ENCODE measurements at regions not wholly inside any gene's neighbourhood (a gene's known extent, or its start where the extent isn't known, plus 50 kb on each side); places are given as distances from the start of the nearest gene placed in this dataset.
"Not testable (repeated sequence)": the region's sequence is repeated elsewhere in the genome, so short reads cannot be mapped to it uniquely, and the experiment has no call there.

- no peak for DNase-seq (ENCODE audit: low read depth, low spot score)
Observed at GRCh38 chr2:17136877-17137276, 381.4 kb downstream of the RAD51AP2 start.

- no peak for DNase-seq (ENCODE audit: low read depth, low spot score)
Observed at GRCh38 chr2:17136231-17136630, 382.0 kb downstream of the RAD51AP2 start.

- no peak for DNase-seq (ENCODE audit: low read depth, low spot score)
Observed at GRCh38 chr2:17135619-17136018, 382.6 kb downstream of the RAD51AP2 start.

- no peak for DNase-seq (ENCODE audit: low read depth, low spot score)
Observed at GRCh38 chr2:17133052-17133671, 385.1 kb downstream of the RAD51AP2 start.

GRCh38 chr2:17130627-17131026 is 387.6 kb downstream of the RAD51AP2 start:
- DNase-seq (ENCODE audit: low read depth, low spot score) = not testable (repeated sequence)

- no peak for DNase-seq (ENCODE audit: low read depth, low spot score)
Observed at GRCh38 chr2:17125989-17126620, 392.1 kb downstream of the RAD51AP2 start.

GRCh38 chr2:17124575-17125318 is 393.5 kb downstream of the RAD51AP2 start:
- DNase-seq (ENCODE audit: low read depth, low spot score) = no peak

- DNase-seq (ENCODE audit: low read depth, low spot score) = no peak
Observed at GRCh38 chr2:17122887-17123501, 395.2 kb downstream of the RAD51AP2 start.

- no peak for DNase-seq (ENCODE audit: low read depth, low spot score)
Observed at GRCh38 chr2:17115466-17115865, 402.8 kb downstream of the RAD51AP2 start.

GRCh38 chr2:17115042-17115441 is 403.2 kb downstream of the RAD51AP2 start:
- no peak for DNase-seq (ENCODE audit: low read depth, low spot score)

- DNase-seq (ENCODE audit: low read depth, low spot score) = no peak
Observed at GRCh38 chr2:17107871-17108270, 410.4 kb downstream of the RAD51AP2 start.

GRCh38 chr2:17107151-17107550 is 411.1 kb downstream of the RAD51AP2 start:
- DNase-seq (ENCODE audit: low read depth, low spot score) = no peak

GRCh38 chr2:17106418-17106817 is 411.8 kb downstream of the RAD51AP2 start:
- no peak for DNase-seq (ENCODE audit: low read depth, low spot score)

GRCh38 chr2:17104454-17104853 is 413.8 kb downstream of the RAD51AP2 start:
- DNase-seq (ENCODE audit: low read depth, low spot score) = no peak

GRCh38 chr2:17101596-17101995 is 416.6 kb downstream of the RAD51AP2 start:
- DNase-seq (ENCODE audit: low read depth, low spot score) = no peak

GRCh38 chr2:17101091-17101490 is 417.1 kb downstream of the RAD51AP2 start:
- DNase-seq (ENCODE audit: low read depth, low spot score) = no peak

GRCh38 chr2:17095340-17095739 is 422.9 kb downstream of the RAD51AP2 start:
- no peak for DNase-seq (ENCODE audit: low read depth, low spot score)

- DNase-seq (ENCODE audit: low read depth, low spot score) = no peak
Observed at GRCh38 chr2:17093712-17094111, 424.5 kb downstream of the RAD51AP2 start.

GRCh38 chr2:17086990-17087389 is 421.4 kb upstream of the CYRIA start:
- DNase-seq (ENCODE audit: low read depth, low spot score) = no peak

GRCh38 chr2:17085546-17086202 is 420.0 kb upstream of the CYRIA start:
- no peak for DNase-seq (ENCODE audit: low read depth, low spot score)

- no peak for DNase-seq (ENCODE audit: low read depth, low spot score)
Observed at GRCh38 chr2:17084877-17085276, 419.2 kb upstream of the CYRIA start.

- no peak for DNase-seq (ENCODE audit: low read depth, low spot score)
Observed at GRCh38 chr2:17083902-17084301, 418.3 kb upstream of the CYRIA start.

All from ELF-1 (cell line).